Ureter (tissue), 1 donor: ENCODE measurements at regions not wholly inside any gene's neighbourhood (a gene's known extent, or its start where the extent isn't known, plus 50 kb on each side); places are given as distances from the start of the nearest gene placed in this dataset.

Source experiments
- DNase-seq: peaks from one replicate; pipeline ENCODE4 v3.0.0-alpha.2; 2020; ENCODE audit warnings: low spot score
- donor health status: DM: yes; HTN: yes; CAD: no.

DNA sequence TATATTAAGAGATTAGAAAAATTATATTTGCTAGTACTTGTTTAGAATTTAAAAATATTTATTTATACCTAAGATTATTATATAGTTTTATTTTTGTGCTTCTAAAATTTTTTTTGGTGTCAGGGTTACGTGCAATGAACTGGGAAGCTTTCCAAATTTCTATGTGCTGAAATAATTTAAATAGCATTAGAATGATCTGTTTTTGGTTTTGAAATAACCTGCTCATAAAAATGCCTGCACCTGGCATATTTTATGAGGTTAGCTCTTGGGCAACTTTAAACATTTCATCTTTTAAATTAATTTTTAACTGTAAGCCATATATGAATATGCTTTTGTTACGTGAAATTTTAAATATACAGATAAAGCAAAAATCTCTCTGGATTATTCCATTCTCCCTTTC, 482.5 kb downstream of the GLRX3 start:
- DNase-seq, result no peak

DNA sequence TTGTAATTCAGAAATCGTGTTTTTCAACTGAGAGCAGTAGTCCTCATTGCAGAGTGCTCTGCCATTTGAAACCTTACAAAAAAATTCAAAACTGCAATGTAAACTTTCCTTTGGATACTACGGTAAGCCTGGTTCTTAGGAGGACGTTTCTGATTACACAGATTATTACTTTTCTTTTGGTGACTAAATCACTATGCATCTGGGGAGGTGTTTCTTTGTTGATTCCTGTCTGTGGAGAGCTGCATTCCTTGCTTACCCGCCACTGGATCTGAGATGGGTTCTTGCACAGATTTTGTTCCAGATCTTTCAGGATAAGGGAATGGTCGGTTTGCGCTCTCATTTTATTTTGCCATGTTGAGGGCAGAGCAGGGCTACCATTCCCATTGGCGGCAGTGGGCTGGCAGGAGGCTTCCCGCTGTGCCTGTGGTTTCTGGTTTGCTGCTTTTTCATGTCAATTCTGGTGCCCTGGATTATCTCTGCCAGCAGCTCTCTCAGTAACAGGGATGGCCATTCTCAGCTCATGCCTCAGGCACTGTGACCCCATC, 485.1 kb downstream of the GLRX3 start:
- DNase-seq, result no peak

DNA sequence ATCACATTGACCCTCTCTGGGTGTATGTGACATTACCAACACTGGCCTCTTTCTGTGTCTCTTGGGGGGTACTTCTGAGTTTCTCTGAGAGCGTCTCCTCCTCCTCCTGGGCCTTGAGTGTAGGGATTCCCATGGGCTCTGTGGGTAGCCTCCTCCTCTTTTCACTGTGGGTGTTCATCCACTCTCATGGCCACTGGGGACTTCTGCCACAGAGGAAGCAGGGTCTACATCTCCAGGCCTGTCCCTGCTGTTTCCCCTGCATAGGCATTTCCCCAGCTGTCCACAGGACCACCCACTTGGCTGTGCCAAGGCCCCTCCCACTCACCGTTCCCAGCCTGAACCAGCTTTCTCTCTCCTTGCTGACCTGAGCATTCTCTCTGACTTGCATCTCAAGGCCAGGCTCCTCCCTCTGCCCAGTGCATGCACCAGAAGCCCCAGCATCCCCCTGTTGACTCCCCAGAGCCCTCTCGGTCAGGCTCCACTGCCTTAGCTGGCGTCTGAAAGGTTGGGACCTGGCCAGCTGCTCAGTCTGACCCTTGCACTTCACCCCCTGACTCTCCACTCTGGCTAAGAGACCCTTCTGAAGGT, 487.6 kb downstream of the GLRX3 start:
- no peak for DNase-seq

- DNase-seq, result no peak
Observed at GRCh38 chr10:130627346-130628045, 491.3 kb downstream of the GLRX3 start.

DNA sequence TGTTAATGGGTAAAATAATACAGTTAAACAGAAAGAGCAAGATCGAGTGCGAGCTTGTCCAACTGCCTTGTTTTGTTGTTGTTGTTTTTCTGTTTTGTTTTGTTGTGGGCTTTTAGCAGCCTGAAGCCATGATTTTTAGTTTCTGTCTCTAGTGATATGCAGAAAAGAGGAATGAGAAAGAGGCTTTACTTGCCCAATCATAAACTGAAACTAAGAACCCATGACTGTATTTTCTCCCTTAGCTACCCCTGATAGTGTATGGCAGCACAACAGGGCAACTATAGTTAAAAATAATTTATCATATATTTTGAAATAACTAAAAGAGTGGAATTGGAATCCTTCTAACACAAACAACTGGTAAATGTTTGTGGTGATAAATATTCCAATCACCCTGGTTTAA, 493.9 kb downstream of the GLRX3 start:
- DNase-seq, result no peak

DNA sequence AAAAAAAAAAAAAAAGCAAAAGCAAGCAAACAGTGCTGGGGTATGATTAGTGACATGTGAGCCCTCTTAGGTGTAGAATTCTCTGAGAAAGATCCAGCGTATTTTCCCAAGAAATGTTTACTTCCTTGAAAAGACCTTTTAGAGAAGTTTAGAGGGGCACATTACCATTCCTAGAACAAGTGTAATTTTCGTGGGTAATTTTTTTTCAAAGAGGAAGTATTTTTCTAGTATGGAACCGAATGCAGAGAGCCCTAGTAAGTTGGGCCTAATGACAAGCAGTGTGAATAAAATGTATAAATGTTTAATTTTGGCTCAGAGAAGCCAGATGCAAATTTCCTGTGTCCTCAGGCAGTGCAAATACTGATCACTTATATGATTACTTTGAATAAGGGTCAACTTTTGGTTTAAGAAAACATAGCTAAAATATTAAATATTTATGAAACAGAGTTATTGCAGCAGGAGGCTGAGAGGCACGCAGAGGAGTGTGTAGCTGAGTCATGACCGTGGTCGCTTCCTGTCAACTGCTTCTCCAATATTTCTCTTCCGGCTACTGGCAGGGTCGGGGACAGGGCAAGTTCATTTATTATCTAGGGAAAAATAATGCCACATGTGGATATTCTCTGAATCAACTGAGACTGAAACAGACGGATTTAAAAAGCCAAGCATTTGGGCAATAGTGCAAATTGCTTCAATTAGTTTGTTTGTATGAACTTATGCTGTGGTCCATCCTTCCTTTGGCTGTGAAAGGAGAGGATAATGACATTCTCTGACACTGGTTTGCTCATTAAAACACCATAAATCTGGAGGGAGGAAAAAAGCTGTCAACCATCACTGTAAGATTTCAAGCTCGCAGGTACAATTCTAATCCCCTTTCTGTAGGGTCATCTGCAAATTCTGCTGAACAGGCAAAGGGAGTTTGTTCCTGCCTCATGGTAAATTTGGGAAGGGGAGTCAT, 495.2 kb downstream of the GLRX3 start:
- DNase-seq, result no peak

GRCh38 chr10:130634816-130635215, 498.6 kb downstream of the GLRX3 start:
- no peak for DNase-seq

- DNase-seq, result no peak
Observed at GRCh38 chr10:130635528-130635927, 499.3 kb downstream of the GLRX3 start.

DNA sequence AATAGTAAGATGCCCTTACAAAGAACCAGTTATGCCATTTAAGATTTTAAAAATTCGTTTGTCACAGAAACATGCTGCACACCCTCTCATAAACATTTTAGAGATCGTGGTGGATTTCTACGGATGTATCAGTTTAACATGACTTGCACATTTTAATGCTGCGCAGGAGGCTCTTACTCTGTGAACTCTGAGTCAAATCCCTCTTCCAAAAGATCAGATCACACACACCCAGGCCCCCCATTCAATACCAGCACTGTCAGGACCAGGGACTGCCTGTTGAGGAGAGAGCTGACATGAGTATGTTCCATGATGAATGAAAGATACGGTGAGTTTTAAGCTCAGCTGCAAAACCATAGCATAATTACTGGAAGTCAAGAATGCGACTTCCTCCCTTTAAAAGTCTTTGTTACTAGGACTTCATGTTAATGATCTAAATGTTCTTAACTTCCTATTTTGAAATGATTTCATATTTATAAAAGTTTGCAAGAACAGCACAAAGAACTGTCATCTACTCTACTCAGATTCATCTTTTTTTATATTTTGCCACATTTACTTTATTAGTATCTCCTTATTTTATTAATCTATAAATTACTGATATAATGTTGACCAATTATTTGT, 500.2 kb downstream of the GLRX3 start:
- DNase-seq, result no peak

- DNase-seq, result no peak
Observed at GRCh38 chr10:130637089-130637676, 501.0 kb downstream of the GLRX3 start.

- DNase-seq, result no peak
Observed at GRCh38 chr10:130638991-130639390, 502.8 kb downstream of the GLRX3 start.

- no peak for DNase-seq
Observed at GRCh38 chr10:130642926-130643325, 506.7 kb downstream of the GLRX3 start.

GRCh38 chr10:130647341-130647740, 511.1 kb downstream of the GLRX3 start:
- DNase-seq, result no peak

DNA sequence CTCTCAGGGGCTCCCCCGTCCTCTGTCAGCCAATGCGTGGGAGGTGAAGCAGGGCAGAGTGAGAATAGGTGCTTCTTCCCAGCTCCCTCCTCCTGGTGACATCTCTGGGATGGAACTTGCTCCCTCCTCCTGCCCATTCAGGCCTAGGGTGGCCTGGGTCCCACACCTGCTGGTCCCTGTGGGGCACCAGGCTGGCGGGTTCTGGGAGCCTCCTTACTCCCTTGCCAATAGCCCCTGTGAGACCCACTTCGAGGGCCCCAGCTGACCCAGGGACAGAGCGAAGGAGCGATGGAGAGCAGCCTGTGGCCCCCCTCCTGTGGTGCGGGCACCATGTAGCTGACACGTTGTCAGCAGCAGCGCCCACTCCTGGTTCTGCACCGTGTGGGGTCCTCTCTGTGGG, 512.6 kb downstream of the GLRX3 start:
- DNase-seq, result no peak

GRCh38 chr10:130652544-130652943, 516.4 kb downstream of the GLRX3 start:
- no peak for DNase-seq

DNA sequence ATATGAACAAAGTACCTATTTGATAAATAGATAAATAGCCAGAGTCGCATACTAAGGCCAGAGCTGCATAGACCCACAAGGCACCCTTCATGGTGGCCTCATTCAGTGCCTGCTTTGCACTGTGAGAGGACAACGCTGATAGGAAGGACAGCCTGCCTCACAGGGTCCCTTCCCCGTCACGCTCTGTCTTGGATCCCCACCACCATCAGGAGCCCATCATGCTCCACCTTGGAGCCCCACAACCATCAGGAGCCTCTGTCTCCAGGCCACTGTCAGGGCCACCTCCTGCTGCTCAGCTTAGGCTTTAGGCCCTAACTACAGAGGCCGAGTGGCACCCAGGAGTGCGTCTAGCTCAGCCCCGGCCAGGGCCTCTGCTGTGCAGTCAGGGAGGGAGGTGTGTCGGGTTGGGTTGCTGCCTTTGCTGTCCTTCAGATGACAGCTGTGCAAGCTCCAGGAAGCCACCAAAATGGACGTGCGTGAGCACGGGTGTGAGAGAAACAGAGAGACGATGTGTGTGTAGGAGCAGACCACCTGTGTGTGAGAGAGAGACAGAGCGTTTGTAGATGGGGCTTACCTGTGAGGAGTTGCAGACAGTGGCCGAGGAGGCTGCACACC, 516.9 kb downstream of the GLRX3 start:
- no peak for DNase-seq

- DNase-seq, result no peak
Observed at GRCh38 chr10:130654726-130655125, 518.5 kb downstream of the GLRX3 start.

DNA sequence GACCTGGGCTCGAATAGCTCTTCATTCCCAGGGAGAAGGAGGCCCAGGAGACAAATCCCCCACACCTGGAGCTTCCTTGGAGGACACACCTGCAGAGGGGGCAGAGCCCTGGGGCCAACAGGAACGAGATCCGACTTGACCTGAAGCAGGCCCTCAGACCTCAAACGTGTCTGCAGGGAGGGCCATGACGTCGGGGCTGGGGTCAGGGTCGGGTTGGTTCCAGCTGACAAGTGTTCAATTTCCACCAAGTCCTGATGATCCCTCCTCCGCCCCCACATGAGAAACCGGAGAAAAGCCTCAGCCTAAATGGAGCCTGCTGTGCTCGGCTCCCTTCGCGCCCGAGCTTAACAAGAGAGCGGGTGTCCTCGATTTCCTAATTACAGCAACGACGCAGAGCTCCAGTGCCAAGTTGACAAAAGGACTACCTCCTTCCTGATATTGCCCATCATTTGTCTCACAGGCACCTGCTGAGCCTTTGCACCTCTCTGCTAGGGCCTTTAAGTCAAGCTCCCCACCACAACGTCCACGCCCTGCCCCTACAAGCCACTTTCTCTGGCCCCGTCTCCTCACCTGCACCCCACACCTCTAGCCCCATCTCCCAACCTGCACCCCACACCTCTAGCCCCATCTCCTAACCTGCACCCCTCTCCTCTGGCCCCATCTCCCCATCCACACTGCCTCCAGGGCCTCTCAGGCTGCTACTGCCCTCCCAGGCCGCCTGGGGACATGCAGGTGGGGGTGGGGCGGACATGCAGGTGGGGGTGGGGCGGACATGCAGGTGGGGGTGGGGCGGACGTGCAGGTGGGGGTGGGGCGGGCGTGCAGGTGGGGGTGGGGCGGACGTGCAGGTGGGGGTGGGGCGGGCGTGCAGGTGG, 519.4 kb downstream of the GLRX3 start:
- no peak for DNase-seq

- no peak for DNase-seq
Observed at GRCh38 chr10:130656187-130656575, 520.0 kb downstream of the GLRX3 start.

- no peak for DNase-seq
Observed at GRCh38 chr10:130656582-130657133, 520.5 kb downstream of the GLRX3 start.
